PC-3 (cell line): ENCODE measurements at regions not wholly inside any gene's neighbourhood (a gene's known extent, or its start where the extent isn't known, plus 50 kb on each side); places are given as distances from the start of the nearest gene placed in this dataset.

Source experiments
- CTCF ChIP-seq: fragments of 300-600 bp; sonication (generic); conservative IDR thresholded peaks from 2 replicates; pipeline ENCODE4 v1.5.1; 2017; ENCODE audit warnings: antibody characterized with exemption, low read depth, mild to moderate bottlenecking, low read length
- EZH2 ChIP-seq: fragments of 300-600 bp; sonication (generic); IDR thresholded peaks from one replicate; pipeline ENCODE4 v1.6.1; 2017; ENCODE audit warnings: antibody characterized with exemption, mild to moderate bottlenecking, low read length; ENCODE audit not compliant: unreplicated experiment
- EZH2phosphoT487 ChIP-seq: fragments of 300-600 bp; sonication (generic); IDR thresholded peaks from 2 replicates; pipeline ENCODE4 v1.6.1; 2018; ENCODE audit warnings: mild to moderate bottlenecking, antibody characterized with exemption, low read length, borderline replicate concordance

DNA sequence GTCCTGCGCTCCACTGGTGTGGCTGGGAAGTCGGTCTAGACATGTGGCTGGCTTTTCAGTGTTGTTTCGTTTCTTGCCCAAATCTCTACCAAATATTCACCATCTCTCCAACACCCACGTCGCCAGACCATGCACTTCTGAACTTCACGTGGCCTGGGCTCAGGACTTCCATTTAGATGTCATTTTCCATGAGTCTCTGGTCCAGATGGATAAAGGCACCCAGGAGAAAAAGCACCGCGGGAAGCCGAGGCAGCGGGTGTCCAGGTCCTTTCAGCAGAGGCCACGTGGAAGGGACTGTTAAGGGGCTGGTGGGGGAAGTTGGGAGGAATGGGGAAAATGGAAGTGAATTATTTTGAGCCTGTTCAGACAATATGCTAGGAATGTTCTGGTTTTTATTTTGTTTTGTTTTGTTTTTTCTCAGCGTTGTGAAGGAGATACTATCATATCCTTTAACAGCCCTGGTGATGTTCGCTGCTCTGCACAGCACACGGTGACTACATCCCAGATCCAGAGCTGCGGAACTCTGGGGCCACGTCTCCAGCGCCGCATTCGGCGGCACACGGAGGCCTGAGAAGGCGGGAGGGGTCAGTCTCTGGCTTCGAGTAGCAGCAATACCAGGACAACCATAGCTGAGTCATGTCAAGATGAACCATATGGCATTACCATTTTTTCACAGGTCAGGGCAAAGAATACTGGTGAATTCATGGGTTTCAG is 230.3 kb downstream of the THBS2 start:
- no peak for TF ChIP-seq CTCF
- no peak for TF ChIP-seq EZH2
- no peak for TF ChIP-seq EZH2phosphoT487
